ENCODE measurements at regions not wholly inside any gene's neighbourhood (a gene's known extent, or its start where the extent isn't known, plus 50 kb on each side); places are given as distances from the start of the nearest gene placed in this dataset.

DNA sequence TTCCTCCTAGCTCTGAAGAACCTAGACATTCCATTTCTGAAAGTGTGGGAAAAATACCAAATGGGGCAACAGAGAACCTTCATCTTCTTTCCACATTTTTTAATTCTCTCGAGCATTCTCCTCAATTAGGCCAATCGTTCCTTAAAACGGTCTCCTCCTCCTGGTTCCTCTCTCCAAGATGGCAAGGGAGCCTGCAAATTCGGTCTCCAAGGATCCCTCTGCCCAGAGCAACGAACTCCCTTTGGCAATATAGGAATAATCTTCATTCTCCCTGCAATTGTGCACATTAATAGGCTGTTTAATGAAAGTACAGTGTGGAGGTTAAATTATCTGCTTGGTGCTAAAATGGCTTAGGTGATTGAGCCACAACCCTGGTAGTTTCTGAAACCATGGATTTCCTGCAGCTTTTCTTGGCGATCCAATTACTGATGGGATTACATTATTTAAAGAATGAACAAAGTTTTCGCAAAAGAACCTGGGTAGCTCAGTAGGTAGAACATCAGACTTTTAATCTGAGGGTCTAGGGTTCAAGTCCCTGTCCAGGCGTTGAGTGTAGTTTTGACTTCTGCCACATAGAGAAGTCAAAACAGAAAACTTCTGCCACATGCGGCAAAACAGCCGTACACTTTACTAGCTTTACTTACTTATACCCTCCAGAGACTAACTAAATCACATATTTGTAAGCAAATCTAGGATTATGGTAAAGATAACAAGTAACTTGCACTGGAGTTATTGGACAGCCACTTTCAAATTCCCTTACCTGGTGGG lies 102.9 kb upstream of the ZNF184 start:
- Histone ChIP-seq H3K4me1 (ENCODE audit: insufficient read depth, low read length) (no peaks in the 10 kb centered on the region), H3K4me3 (ENCODE audit: insufficient read depth, low read depth, low read length) (no peak overlapping the region), H3K4me2 (ENCODE audit: low read length) (no peak overlapping the region), H3K36me3 (ENCODE audit: insufficient read depth, low read length) (no peaks in the 10 kb centered on the region), H3K9me3 (ENCODE audit: insufficient read depth, low read depth, low read length) (no peaks in the 10 kb centered on the region), H4K20me1 (ENCODE audit: insufficient read depth, low read length) (no peaks in the 10 kb centered on the region), H3K9ac (ENCODE audit: low read length) (no peak overlapping the region), H2AFZ (ENCODE audit: low read depth, low read length) (no peak overlapping the region), H3K27me3 (ENCODE audit: insufficient read depth, low read length) (no peaks in the 10 kb centered on the region), H3K79me2 (ENCODE audit: insufficient read depth, low read length) (no peaks in the 10 kb centered on the region), H3K27ac (ENCODE audit: low read depth, low read length) (no peak overlapping the region)
- Mint-ChIP-seq H3K4me1 (ENCODE audit: low read depth, unreplicated experiment) (no peaks in the 10 kb centered on the region), H3K4me3 (ENCODE audit: unreplicated experiment) (no peak overlapping the region), H3K9me3 (ENCODE audit: unreplicated experiment) (peaks cover 2% of the 10 kb centered on the region), H3K27me3 (ENCODE audit: low read depth, unreplicated experiment) (peaks cover 4% of the 10 kb centered on the region), H3K27ac (ENCODE audit: unreplicated experiment) (no peak overlapping the region), H3K36me3 (ENCODE audit: low read depth, unreplicated experiment) (no peaks in the 10 kb centered on the region)
- peak; percentile 1 for DNase-seq (ENCODE audit: low read depth)
- TF ChIP-seq CTCF (IDR thresholded peaks at IDR 0.05; ENCODE audit: insufficient read depth, low read depth, low read length) (no peak), EZH2 (IDR thresholded peaks at IDR 0.05; ENCODE audit: insufficient read depth, low read length) (no peak)
- FAIRE-seq: no peak

- no peak for FAIRE-seq
- Mint-ChIP-seq H3K9me3 (ENCODE audit: unreplicated experiment) (peaks cover 3% of the 10 kb centered on the region), H3K27ac (ENCODE audit: unreplicated experiment) (no peak overlapping the region), H3K27me3 (ENCODE audit: low read depth, unreplicated experiment) (peaks cover 27% of the 10 kb centered on the region), H3K4me1 (ENCODE audit: low read depth, unreplicated experiment) (peaks cover 9% of the 10 kb centered on the region), H3K4me3 (ENCODE audit: unreplicated experiment) (no peak overlapping the region), H3K36me3 (ENCODE audit: low read depth, unreplicated experiment) (no peaks in the 10 kb centered on the region)
- no peak overlapping the region for H3K9ac ChIP-seq (ENCODE audit: low read length)
- H3K36me3 ChIP-seq (ENCODE audit: insufficient read depth, low read length): no peaks in the 10 kb centered on the region
- H3K9me3 ChIP-seq (ENCODE audit: insufficient read depth, low read depth, low read length): no peaks in the 10 kb centered on the region
- no peaks in the 10 kb centered on the region for H4K20me1 ChIP-seq (ENCODE audit: insufficient read depth, low read length)
- no peak overlapping the region for H3K4me3 ChIP-seq (ENCODE audit: insufficient read depth, low read depth, low read length)
- H3K27me3 ChIP-seq (ENCODE audit: insufficient read depth, low read length): peaks cover 18% of the 10 kb centered on the region
- no peaks in the 10 kb centered on the region for H3K79me2 ChIP-seq (ENCODE audit: insufficient read depth, low read length)
- H2AFZ ChIP-seq (ENCODE audit: low read depth, low read length): no peak overlapping the region
- H3K27ac ChIP-seq (ENCODE audit: low read depth, low read length): no peak overlapping the region
- DNase-seq (ENCODE audit: low read depth): no peak
- no peak overlapping the region for H3K4me2 ChIP-seq (ENCODE audit: low read length)
- no peaks in the 10 kb centered on the region for H3K4me1 ChIP-seq (ENCODE audit: insufficient read depth, low read length)
- no peak for TF ChIP-seq EZH2 (IDR thresholded peaks at IDR 0.05; ENCODE audit: insufficient read depth, low read length)
- TF ChIP-seq CTCF (IDR thresholded peaks at IDR 0.05; ENCODE audit: insufficient read depth, low read depth, low read length): no peak
These were observed 95.5 kb upstream of the ZNF184 start for GRCh38 chr6:27568226-27568897.

Measured in astrocyte (in vitro differentiated cells and primary cell).